SJSA1 (cell line): ENCODE measurements at regions not wholly inside any gene's neighbourhood (a gene's known extent, or its start where the extent isn't known, plus 50 kb on each side); places are given as distances from the start of the nearest gene placed in this dataset.

Source experiments
- DNase-seq, 2 experiments: peaks; one replicate each; pipeline ENCODE4 v3.0.0-alpha.2; 2015 to 2020; ENCODE audit warnings: low spot score in 2 of 2, low read depth in 1 of 2
- H3K27ac ChIP-seq: fragments of 250-450 bp; sonication (Bioruptor Pico); 2 replicates; pipeline ENCODE4 v1.5.1; 2020; ENCODE audit warnings: mild to moderate bottlenecking, moderate library complexity
- H3K27me3 ChIP-seq: fragments of 250-450 bp; sonication (Bioruptor Pico); replicated peaks from 2 replicates; pipeline ENCODE4 v1.5.1; 2020; ENCODE audit warnings: mild to moderate bottlenecking, moderate library complexity
- H3K36me3 ChIP-seq: fragments of 250-450 bp; sonication (Bioruptor Pico); 2 replicates; pipeline ENCODE4 v1.5.1; 2020; ENCODE audit warnings: mild to moderate bottlenecking
- H3K4me1 ChIP-seq: fragments of 250-450 bp; sonication (Bioruptor Pico); replicated peaks from 2 replicates; pipeline ENCODE4 v1.6.1; 2021; ENCODE audit warnings: mild to moderate bottlenecking
- H3K4me3 ChIP-seq: fragments of 250-450 bp; sonication (Bioruptor Pico); 2 replicates; pipeline ENCODE4 v1.5.1; 2020; ENCODE audit warnings: mild to moderate bottlenecking
- H3K9me3 ChIP-seq: fragments of 250-450 bp; sonication (Bioruptor Pico); replicated peaks from 2 replicates; pipeline ENCODE4 v1.5.1; 2020; ENCODE audit warnings: mild to moderate bottlenecking

DNA sequence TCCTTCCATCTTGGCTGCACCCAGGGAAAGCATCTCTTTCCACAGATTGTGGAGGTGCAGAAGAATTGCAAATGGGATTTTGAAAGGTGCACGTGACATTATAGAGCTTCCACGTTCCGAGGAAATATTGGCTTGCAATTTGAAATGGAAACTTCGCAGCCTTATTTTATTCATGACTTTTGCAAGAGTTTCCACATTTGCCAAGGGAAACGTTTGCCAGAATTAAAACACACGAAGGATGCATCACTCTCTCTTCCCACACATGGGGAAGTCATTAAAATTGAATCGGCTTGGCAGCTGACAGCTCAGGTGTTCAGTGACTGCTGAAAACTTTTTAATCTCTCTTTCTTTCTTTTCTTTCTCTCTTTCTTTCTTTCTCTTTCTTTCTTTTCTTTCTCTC, 475.4 kb upstream of the IGFBP3 start:
- no peak overlapping the region for H3K27ac ChIP-seq
- H3K36me3 ChIP-seq: no peaks in the 10 kb centered on the region
- H3K4me3 ChIP-seq: no peak overlapping the region
- DNase-seq: no peak
- no peaks in the 10 kb centered on the region for H3K9me3 ChIP-seq
- no peaks in the 10 kb centered on the region for H3K27me3 ChIP-seq
- H3K4me1 ChIP-seq: no peaks in the 10 kb centered on the region

DNA sequence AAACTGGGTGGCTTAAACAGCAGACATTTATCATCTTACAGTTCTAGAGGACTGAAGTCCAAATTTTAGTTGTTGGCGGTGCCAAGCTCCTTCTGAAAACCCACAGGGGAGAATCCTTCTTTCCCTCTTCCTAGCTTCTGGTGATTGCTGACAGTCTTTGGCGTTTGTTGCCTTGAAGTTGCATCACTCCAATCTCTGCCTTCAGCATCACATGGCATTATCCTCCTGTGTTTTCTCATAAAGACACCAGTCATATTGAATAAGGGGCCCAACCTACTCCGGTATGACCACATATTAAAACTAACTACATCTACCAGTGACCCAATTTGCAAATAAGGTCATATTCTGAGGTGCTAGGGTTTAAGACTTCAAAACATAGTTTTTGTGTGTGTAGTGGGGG, 472.1 kb upstream of the IGFBP3 start:
- Histone ChIP-seq H3K4me1 (no peaks in the 10 kb centered on the region), H3K4me3 (no peak overlapping the region), H3K27me3 (no peaks in the 10 kb centered on the region), H3K27ac (no peak overlapping the region), H3K36me3 (no peaks in the 10 kb centered on the region), H3K9me3 (no peaks in the 10 kb centered on the region)
- DNase-seq: no peak

DNA sequence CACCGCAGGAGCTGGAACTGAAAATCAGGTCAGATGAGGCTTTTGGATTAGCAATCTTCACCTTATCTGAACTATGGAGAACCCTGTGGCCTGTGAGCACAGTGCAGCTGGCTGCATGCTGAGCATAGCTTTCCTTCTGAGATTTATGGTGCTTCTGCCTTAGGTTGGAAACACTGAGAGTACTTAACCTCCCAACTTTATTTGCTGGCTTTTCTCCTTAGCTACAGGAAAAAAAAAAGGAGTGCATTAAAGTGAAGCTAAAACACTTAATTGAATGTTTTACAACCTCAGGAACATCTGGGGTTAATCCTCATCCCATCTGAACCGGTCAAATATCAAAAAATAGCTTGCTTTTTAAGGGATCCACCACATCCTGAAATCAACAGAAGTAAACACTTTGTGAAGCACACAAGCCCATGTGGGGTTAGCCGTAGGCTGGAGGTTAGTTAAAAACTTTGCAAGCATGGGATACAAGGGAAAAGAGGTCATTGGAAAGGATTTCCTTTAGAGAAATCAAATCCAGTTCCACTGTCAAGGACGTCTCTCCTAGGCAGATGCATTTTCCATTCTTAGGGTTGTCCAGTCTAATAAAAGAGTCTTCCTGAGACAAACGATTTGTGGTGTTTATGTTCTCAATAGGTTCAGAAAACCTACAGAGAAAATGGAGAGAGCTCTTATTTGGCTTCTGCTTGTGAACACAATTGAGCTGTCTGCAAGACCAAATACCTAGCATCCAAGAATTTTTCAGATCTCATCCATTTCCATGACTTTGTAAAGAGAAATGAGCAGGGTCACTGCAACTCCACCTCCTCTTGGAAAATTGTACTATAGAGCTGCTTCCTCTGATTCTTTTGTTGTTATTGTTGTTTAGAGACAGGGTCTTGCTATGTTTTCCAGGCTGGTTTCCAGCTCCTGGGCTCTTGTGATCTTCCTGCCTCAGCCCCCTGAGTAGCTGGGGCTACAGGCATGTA, 470.4 kb upstream of the IGFBP3 start:
- DNase-seq: no peak
- Histone ChIP-seq H3K27me3 (no peaks in the 10 kb centered on the region), H3K9me3 (no peaks in the 10 kb centered on the region), H3K27ac (no peak overlapping the region), H3K4me1 (peaks cover 7% of the 10 kb centered on the region), H3K4me3 (no peak overlapping the region), H3K36me3 (no peaks in the 10 kb centered on the region)

- Histone ChIP-seq H3K9me3 (no peaks in the 10 kb centered on the region), H3K27ac (no peak overlapping the region), H3K4me3 (no peak overlapping the region), H3K27me3 (no peaks in the 10 kb centered on the region), H3K4me1 (peaks cover 15% of the 10 kb centered on the region), H3K36me3 (no peaks in the 10 kb centered on the region)
- DNase-seq: no peak
Observed at GRCh38 chr7:46390042-46390441, 469.0 kb upstream of the IGFBP3 start.

- Histone ChIP-seq H3K36me3 (no peaks in the 10 kb centered on the region), H3K27ac (no peak overlapping the region), H3K9me3 (no peaks in the 10 kb centered on the region), H3K27me3 (no peaks in the 10 kb centered on the region), H3K4me1 (peaks cover 15% of the 10 kb centered on the region), H3K4me3 (no peak overlapping the region)
- no peak for DNase-seq
Observed at GRCh38 chr7:46389146-46389545, 468.1 kb upstream of the IGFBP3 start.

DNA sequence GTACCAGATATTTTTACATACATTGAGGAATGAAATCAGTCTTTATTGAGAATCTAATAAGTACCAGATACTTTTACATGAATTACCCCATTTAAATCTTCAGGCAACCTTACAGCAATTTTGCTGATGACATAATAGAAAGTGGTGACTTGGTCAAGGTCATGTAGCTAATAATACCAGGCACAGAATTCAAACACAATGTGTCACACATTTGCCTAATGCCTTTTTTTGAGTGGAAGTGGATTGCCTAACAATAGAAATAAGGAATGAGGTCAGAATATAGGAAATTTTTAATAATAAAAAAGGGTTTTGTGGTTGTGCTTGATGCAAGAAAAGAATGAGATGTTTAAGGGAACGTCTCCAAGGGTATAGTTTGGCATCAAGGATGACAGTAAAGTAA, 466.6 kb upstream of the IGFBP3 start:
- DNase-seq: no peak
- no peak overlapping the region for H3K4me3 ChIP-seq
- H3K27ac ChIP-seq: no peak overlapping the region
- no peaks in the 10 kb centered on the region for H3K36me3 ChIP-seq
- no peaks in the 10 kb centered on the region for H3K27me3 ChIP-seq
- H3K9me3 ChIP-seq: no peaks in the 10 kb centered on the region
- H3K4me1 ChIP-seq: peaks cover 23% of the 10 kb centered on the region

GRCh38 chr7:46386428-46387399, 465.6 kb upstream of the IGFBP3 start:
- H3K27ac ChIP-seq: peak overlapping the region; percentile 47
- peak in 1 of 2 experiments; percentile 29 for DNase-seq
- no peaks in the 10 kb centered on the region for H3K36me3 ChIP-seq
- H3K4me1 ChIP-seq: peaks cover 23% of the 10 kb centered on the region
- H3K4me3 ChIP-seq: no peak overlapping the region
- no peaks in the 10 kb centered on the region for H3K27me3 ChIP-seq
- H3K9me3 ChIP-seq: no peaks in the 10 kb centered on the region

DNA sequence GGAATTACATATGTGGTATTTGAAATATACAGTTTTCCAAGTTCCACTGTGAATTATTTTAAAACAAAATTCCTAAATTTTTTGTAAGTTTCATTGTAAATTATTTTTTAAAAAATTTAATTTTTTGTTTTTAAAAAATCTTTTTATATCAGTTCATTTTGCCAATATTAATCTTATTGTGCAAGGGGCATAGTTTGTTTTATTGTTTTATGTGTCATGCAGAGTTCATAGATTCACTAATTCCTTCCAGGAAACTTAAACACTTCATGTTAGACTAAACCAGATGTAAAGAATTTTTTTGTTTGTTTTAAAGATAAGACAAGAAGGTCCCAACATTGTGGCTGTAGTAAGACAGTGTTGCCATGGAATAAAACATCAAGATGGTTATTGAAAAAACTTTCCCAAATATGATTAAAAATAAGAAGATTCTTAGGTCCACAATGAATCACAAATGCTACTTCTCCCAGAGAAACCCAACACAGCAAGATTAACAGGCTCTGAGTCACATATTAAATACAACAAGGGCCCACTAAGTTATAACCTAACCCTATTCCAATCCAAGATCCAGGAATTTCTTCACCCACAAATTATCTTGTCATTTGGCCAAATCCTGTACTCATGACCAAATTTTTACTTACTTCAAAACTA, 464.7 kb upstream of the IGFBP3 start:
- Histone ChIP-seq H3K9me3 (no peaks in the 10 kb centered on the region), H3K27ac (peak overlapping the region; percentile 47), H3K27me3 (no peaks in the 10 kb centered on the region), H3K4me3 (no peak overlapping the region), H3K4me1 (peaks cover 23% of the 10 kb centered on the region), H3K36me3 (no peaks in the 10 kb centered on the region)
- DNase-seq: peak in 1 of 2 experiments; percentile 60

GRCh38 chr7:46383605-46384004, 462.5 kb upstream of the IGFBP3 start:
- Histone ChIP-seq H3K27ac (no peak overlapping the region), H3K4me1 (peaks cover 23% of the 10 kb centered on the region), H3K9me3 (no peaks in the 10 kb centered on the region), H3K4me3 (no peak overlapping the region), H3K36me3 (no peaks in the 10 kb centered on the region), H3K27me3 (no peaks in the 10 kb centered on the region)
- peak in 1 of 2 experiments; percentile 39 for DNase-seq

DNA sequence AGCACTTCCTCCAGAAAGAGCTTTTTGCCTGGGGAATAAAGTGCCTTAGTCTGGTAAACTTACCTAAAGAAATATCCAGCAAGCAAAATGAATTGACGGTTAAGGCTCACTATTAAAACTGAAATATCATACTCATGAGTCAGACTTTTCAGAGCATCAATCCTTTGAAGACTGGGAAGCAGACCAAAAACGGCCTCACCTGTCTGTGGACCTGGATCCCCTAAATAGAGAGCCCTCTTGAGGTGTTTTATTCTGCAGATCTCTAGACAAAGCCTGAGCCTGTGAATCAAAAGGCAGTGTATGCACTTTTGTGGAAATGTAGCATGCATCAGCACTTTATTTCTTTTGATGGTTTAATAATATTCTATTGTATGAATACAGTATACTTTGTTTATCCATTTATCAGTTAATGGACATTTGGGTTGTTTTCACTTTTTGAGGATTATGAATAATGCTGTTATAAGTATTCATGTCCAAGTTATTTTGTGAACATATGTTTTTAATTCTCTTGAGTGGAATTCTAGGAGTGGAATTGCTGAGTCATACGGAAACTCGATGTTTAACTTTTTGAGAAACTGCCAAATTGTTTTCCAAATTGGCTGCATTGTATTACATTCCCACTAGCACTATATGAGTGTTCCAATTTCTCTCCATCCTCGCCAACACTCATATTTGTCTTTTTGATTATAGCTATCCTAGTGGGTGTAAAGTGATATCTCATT, 449.0 kb upstream of the IGFBP3 start:
- no peaks in the 10 kb centered on the region for H3K36me3 ChIP-seq
- H3K27me3 ChIP-seq: no peaks in the 10 kb centered on the region
- peak overlapping the region; percentile 16; the same call in 1 of the 2 replicates for H3K27ac ChIP-seq
- DNase-seq: peak in 1 of 2 experiments; percentile 75
- peaks cover 11% of the 10 kb centered on the region for H3K4me1 ChIP-seq
- no peak overlapping the region for H3K4me3 ChIP-seq
- no peaks in the 10 kb centered on the region; the same call in 1 of the 2 replicates for H3K9me3 ChIP-seq

- no peaks in the 10 kb centered on the region; the same call in 1 of the 2 replicates for H3K9me3 ChIP-seq
Observed at GRCh38 chr7:46368871-46369270, 447.8 kb upstream of the IGFBP3 start.

DNA sequence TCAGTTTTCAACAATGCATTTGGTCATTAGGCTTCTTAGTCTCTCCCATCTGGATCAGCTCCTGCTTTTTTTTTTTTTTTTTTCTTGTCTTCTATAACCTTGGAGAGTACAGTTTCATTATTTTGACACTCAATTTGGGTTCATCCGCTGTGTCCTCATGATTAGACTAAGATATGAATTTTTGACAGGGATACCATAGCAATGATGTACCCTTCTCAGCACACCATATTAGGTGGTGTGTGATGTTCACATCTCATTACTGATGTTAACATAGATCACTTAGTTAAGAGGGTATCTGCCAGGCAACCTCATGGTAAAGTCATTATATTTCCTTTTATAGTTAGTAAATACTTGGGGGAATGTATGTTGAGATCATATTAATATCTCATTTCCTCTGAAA, 445.5 kb upstream of the IGFBP3 start:
- Histone ChIP-seq H3K27me3 (no peaks in the 10 kb centered on the region), H3K9me3 (no peaks in the 10 kb centered on the region)
- no peak for DNase-seq

More at GRCh38 chr7:46368871-46369270, 447.8 kb upstream of the IGFBP3 start:
- Histone ChIP-seq H3K36me3 (no peaks in the 10 kb centered on the region), H3K4me1 (peaks cover 11% of the 10 kb centered on the region), H3K27ac (no peak overlapping the region), H3K4me3 (no peak overlapping the region), H3K27me3 (no peaks in the 10 kb centered on the region)
- no peak for DNase-seq

GRCh38 chr7:46363688-46364087, 442.6 kb upstream of the IGFBP3 start:
- Histone ChIP-seq H3K36me3 (no peaks in the 10 kb centered on the region), H3K27me3 (no peaks in the 10 kb centered on the region), H3K4me1 (no peaks in the 10 kb centered on the region), H3K27ac (no peak overlapping the region), H3K9me3 (no peaks in the 10 kb centered on the region), H3K4me3 (no peak overlapping the region)
- DNase-seq: no peak

More for the DNA sequence above, 445.5 kb upstream of the IGFBP3 start:
- H3K4me1 ChIP-seq: peaks cover 11% of the 10 kb centered on the region
- H3K27ac ChIP-seq: no peak overlapping the region
- no peaks in the 10 kb centered on the region for H3K36me3 ChIP-seq
- no peak overlapping the region for H3K4me3 ChIP-seq
